OCI-LY7 (cell line): ENCODE measurements at regions not wholly inside any gene's neighbourhood (a gene's known extent, or its start where the extent isn't known, plus 50 kb on each side); places are given as distances from the start of the nearest gene placed in this dataset.

Experiments used
- BruUV-seq: library from RNA; stranded (reverse); fragments of 400-500 nt; replicated peaks from 2 replicates; lab custom pipeline; 2021; lab: Mats Ljungman, UMichigan
- CTCF ChIA-PET: fragments of 300-600 bp; sonication (Branson Sonifier 250); formaldehyde crosslinking; loops from one replicate; lab custom pipeline; 2022; ENCODE audit warnings: antibody characterized with exemption; ENCODE audit not compliant: unreplicated experiment; lab: Charles Lee
- POLR2A ChIA-PET: fragments of 300-600 bp; sonication (Branson Sonifier 250); formaldehyde crosslinking; loops from one replicate; lab custom pipeline; 2022; ENCODE audit warnings: antibody characterized with exemption; lab: Charles Lee
- DNase-seq: peaks from one replicate; pipeline ENCODE4 v3.0.0-alpha.2; 2015; ENCODE audit warnings: low spot score
- H2AFZ ChIP-seq: fragments of 200-600 bp; sonication (generic), shearing (Covaris generic); 2 replicates; pipeline ENCODE4 v1.6.1; 2014; ENCODE audit warnings: mild to moderate bottlenecking, antibody characterized with exemption, low read length, moderate library complexity
- H3K27ac ChIP-seq: fragments of 200-600 bp; sonication (generic); 2 replicates; pipeline ENCODE4 v1.5.1; 2014; ENCODE audit warnings: mixed run types, low read depth, mild to moderate bottlenecking, moderate library complexity, low read length, inconsistent platforms; ENCODE audit not compliant: poor library complexity, severe bottlenecking
- H3K36me3 ChIP-seq: fragments of 200-600 bp; sonication (generic); 2 replicates; pipeline ENCODE4 v1.6.1; 2014; ENCODE audit warnings: mild to moderate bottlenecking, antibody characterized with exemption, low read length, moderate library complexity, mixed read lengths; ENCODE audit not compliant: insufficient read depth
- H3K4me1 ChIP-seq: fragments of 200-600 bp; sonication (generic); 2 replicates; pipeline ENCODE4 v1.5.1; 2014; ENCODE audit warnings: mild to moderate bottlenecking, low read length; ENCODE audit not compliant: insufficient read depth, poor library complexity, severe bottlenecking
- H3K4me2 ChIP-seq: fragments of 200-600 bp; sonication (generic); 2 replicates; pipeline ENCODE4 v1.6.1; 2014; ENCODE audit warnings: mild to moderate bottlenecking, low read length
- H3K4me3 ChIP-seq: fragments of 200-600 bp; sonication (generic); 2 replicates; pipeline ENCODE4 v1.5.1; 2014; ENCODE audit warnings: mild to moderate bottlenecking, low read depth, low read length; ENCODE audit not compliant: poor library complexity, severe bottlenecking
- H3K79me2 ChIP-seq: fragments of 200-600 bp; sonication (generic); 2 replicates; pipeline ENCODE4 v1.6.1; 2016; ENCODE audit warnings: low read depth, mild to moderate bottlenecking, low read length, moderate library complexity, mixed read lengths; ENCODE audit not compliant: insufficient read depth
- H3K9me2 ChIP-seq: fragments of 200-600 bp; sonication (generic); 2 replicates; pipeline ENCODE4 v1.6.1; 2016; ENCODE audit warnings: mild to moderate bottlenecking, low read length, mixed read lengths; ENCODE audit not compliant: insufficient read depth
- H3K9me3 ChIP-seq: fragments of 200-600 bp; sonication (generic); 2 replicates; pipeline ENCODE4 v1.6.1; 2014; ENCODE audit warnings: mild to moderate bottlenecking, mixed run types, low read length, mixed read lengths
- H4K20me1 ChIP-seq: fragments of 200-600 bp; sonication (generic); 2 replicates; pipeline ENCODE4 v1.6.1; 2014; ENCODE audit warnings: mild to moderate bottlenecking, antibody characterized with exemption, low read length, moderate library complexity, mixed read lengths; ENCODE audit not compliant: insufficient read depth
- CTCF ChIP-seq: fragments of 200-600 bp; sonication (generic); conservative IDR thresholded peaks from 2 replicates; pipeline ENCODE4 v1.5.1; 2014; ENCODE audit warnings: mild to moderate bottlenecking, antibody characterized with exemption, low read length, moderate library complexity, mixed read lengths
- EZH2phosphoT487 ChIP-seq: fragments of 200-600 bp; sonication (generic); IDR thresholded peaks from 2 replicates; pipeline ENCODE4 v1.6.1; 2018; ENCODE audit warnings: low read depth, borderline replicate concordance, mild to moderate bottlenecking, mixed run types, antibody characterized with exemption, low read length, moderate library complexity, mixed read lengths
- intact Hi-C: fragments of 100-400 bp; cut with micrococcal nuclease; formaldehyde crosslinking; loops from one replicate; pipeline ENCODE4 v1.10.0; 2022; ENCODE audit not compliant: unreplicated experiment

- intact Hi-C loops = no loop called here
- H3K4me2 ChIP-seq = no peak overlapping the region
- CTCF ChIA-PET = no interaction called here
These were observed 74.3 kb upstream of the DAB2IP start for GRCh38 chr9:121577166-121577565.

GRCh38 chr9:121577572-121577971 is 73.9 kb upstream of the DAB2IP start:
- H3K4me3 ChIP-seq = no peak overlapping the region
- BruUV-seq = no TSS peak
- DNase-seq = no peak
- H2AFZ ChIP-seq = no peak overlapping the region
- H4K20me1 ChIP-seq = no peaks in the 10 kb centered on the region
- POLR2A ChIA-PET = no interaction called here
- H3K4me2 ChIP-seq = no peak overlapping the region
- no peaks in the 10 kb centered on the region for H3K4me1 ChIP-seq
- TF ChIP-seq EZH2phosphoT487 (no peak), CTCF (no peak)
- CTCF ChIA-PET = no interaction called here
- intact Hi-C loops = no loop called here
- H3K27ac ChIP-seq = no peak overlapping the region
- no peaks in the 10 kb centered on the region for H3K79me2 ChIP-seq
- H3K36me3 ChIP-seq = no peaks in the 10 kb centered on the region
- H3K9me3 ChIP-seq = no peaks in the 10 kb centered on the region
- no peaks in the 10 kb centered on the region for H3K9me2 ChIP-seq

More at GRCh38 chr9:121577166-121577565, 74.3 kb upstream of the DAB2IP start:
- Histone ChIP-seq H4K20me1 (no peaks in the 10 kb centered on the region), H3K4me3 (no peak overlapping the region), H3K79me2 (no peaks in the 10 kb centered on the region), H2AFZ (no peak overlapping the region), H3K4me1 (no peaks in the 10 kb centered on the region), H3K27ac (no peak overlapping the region), H3K9me2 (no peaks in the 10 kb centered on the region), H3K9me3 (no peaks in the 10 kb centered on the region), H3K36me3 (no peaks in the 10 kb centered on the region)
- TF ChIP-seq EZH2phosphoT487 (no peak), CTCF (no peak)
- POLR2A ChIA-PET = no interaction called here
- no TSS peak for BruUV-seq
- no peak for DNase-seq

- ChIA-PET CTCF (no interaction called here), POLR2A (interaction anchor here (0.5 kb wide), 1 partner anchor 99 kb away, joined by 4 read pairs; no protein-coding TSS in a partner anchor)
- Histone ChIP-seq H3K4me3 (no peak overlapping the region), H3K4me1 (no peaks in the 10 kb centered on the region), H3K9me3 (no peaks in the 10 kb centered on the region), H3K36me3 (no peaks in the 10 kb centered on the region), H3K9me2 (no peaks in the 10 kb centered on the region), H4K20me1 (no peaks in the 10 kb centered on the region), H3K4me2 (no peak overlapping the region), H2AFZ (no peak overlapping the region), H3K27ac (no peak overlapping the region), H3K79me2 (no peaks in the 10 kb centered on the region)
- no TSS peak for BruUV-seq
- no peak for TF ChIP-seq CTCF
- TF ChIP-seq EZH2phosphoT487 = no peak
- intact Hi-C loops = no loop called here
- DNase-seq = no peak
These were observed 69.4 kb upstream of the DAB2IP start for GRCh38 chr9:121581786-121582600.
